Transverse colon (tissue), 4 donors: ENCODE measurements at regions not wholly inside any gene's neighbourhood (a gene's known extent, or its start where the extent isn't known, plus 50 kb on each side); places are given as distances from the start of the nearest gene placed in this dataset.
"Not testable (repeated sequence)": the region's sequence is repeated elsewhere in the genome, so short reads cannot be mapped to it uniquely, and the experiment has no call there.

Source experiments
- DNase-seq: peaks from one replicate; pipeline ENCODE4 v3.0.0-alpha.2; 2019
- H3K27ac ChIP-seq, 4 donors: fragments of 200-600 bp; sonication (generic); 2 replicates each; pipeline ENCODE4 v1.5.1; 2016 to 2018; ENCODE audit warnings: inconsistent platforms in 4 of 4
- H3K27me3 ChIP-seq: fragments of 200-600 bp; sonication (generic); 2 replicates; pipeline ENCODE4 v1.5.1; 2017; ENCODE audit warnings: inconsistent platforms
- H3K36me3 ChIP-seq, 4 donors: fragments of 200-600 bp; sonication (generic); 2 replicates each; pipeline ENCODE4 v1.5.1; 2017 to 2019; ENCODE audit warnings: inconsistent platforms in 4 of 4
- H3K4me1 ChIP-seq, 4 donors: fragments of 200-600 bp; sonication (generic); 2 replicates each; pipeline ENCODE4 v1.5.1; 2017 to 2020; ENCODE audit warnings: inconsistent platforms in 4 of 4
- H3K4me3 ChIP-seq, 4 donors: fragments of 200-600 bp; sonication (generic); 1 replicate in 1 of 4; 2 replicates in 3 of 4; pipeline versions ENCODE4 v1.5.1 to v1.6.1; 2017 to 2019; ENCODE audit warnings: inconsistent platforms in 4 of 4
- H3K9me3 ChIP-seq, 2 donors: fragments of 200-600 bp; sonication (generic); 2 replicates each; pipeline ENCODE4 v1.5.1; 2017 to 2019; ENCODE audit warnings: inconsistent platforms in 2 of 2
- CTCF ChIP-seq, 5 experiments: fragments of 200-600 bp in 3 of 5; fragments of 450-650 bp in 2 of 5; sonication (generic) in 3 of 5; IDR thresholded peaks; 1 replicate in 2 of 5; 2 replicates in 3 of 5; pipeline ENCODE4 v1.5.1; 2016 to 2017; ENCODE audit warnings: antibody characterized with exemption in 5 of 5, inconsistent platforms in 3 of 5, mild to moderate bottlenecking in 2 of 5, moderate library complexity in 1 of 5
- EP300 ChIP-seq: sonication (generic); formaldehyde crosslinking; IDR thresholded peaks from one replicate; pipeline ENCODE4 v1.6.1; 2017; ENCODE audit warnings: antibody characterized with exemption, low read depth
- POLR2A ChIP-seq: fragments of 450-650 bp; IDR thresholded peaks from one replicate; pipeline ENCODE4 v1.6.1; 2016; ENCODE audit warnings: antibody characterized with exemption, mild to moderate bottlenecking, moderate library complexity
- POLR2AphosphoS5 ChIP-seq, 3 donors: sonication (generic); formaldehyde crosslinking; IDR thresholded peaks; one replicate each; pipeline ENCODE4 v1.6.1; 2016; ENCODE audit warnings: antibody characterized with exemption in 3 of 3
- WGBS, 2 donors: methylation state at CpG; one replicate each; pipeline ENCODE4 v1.1.5; 2018; ENCODE audit warnings: low coverage in 1 of 2; 5-methylcytosine and 5-hydroxymethylcytosine counted together
- in situ Hi-C, 4 donors: fragments of 200-750 bp; cut with MboI; loops; one replicate each; pipeline versions ENCODE4 v1.15.0 to v1.15.1; 2017; ENCODE audit warnings: low sequenced_read_pairs in 3 of 4, low pct_ligation_motif_present in 1 of 4, low pct_unique_long_range_greater_than_20kb in 1 of 4
- intact Hi-C: fragments of 100-400 bp; cut with DNase I; formaldehyde crosslinking; loops from one replicate; pipeline ENCODE4 v1.15.1; 2023; ENCODE audit warnings: low total_unique reads

- Histone ChIP-seq H3K27me3 (no peaks in the 10 kb centered on the region), H3K36me3 (no peaks in the 10 kb centered on the region), H3K4me3 (no peak overlapping the region), H3K9me3 (no peaks in the 10 kb centered on the region), H3K27ac (no peak overlapping the region), H3K4me1 (no peaks in the 10 kb centered on the region)
- intact Hi-C loops (no loop called here), in situ Hi-C loops (no loop called here)
- TF ChIP-seq POLR2AphosphoS5 (IDR thresholded peaks at IDR 0.05) (no peak), CTCF (IDR thresholded peaks at IDR 0.05) (no peak), EP300 (no peak), POLR2A (no peak)
- DNase-seq: no peak
Measured at GRCh38 chr6:60671369-60671768, 1614.7 kb downstream of the KHDRBS2 start.

GRCh38 chr6:60670036-60670435 is 1616.0 kb downstream of the KHDRBS2 start:
- intact Hi-C loops (no loop called here), in situ Hi-C loops (no loop called here)
- H3K27me3 ChIP-seq: no peaks in the 10 kb centered on the region
- no peak overlapping the region for H3K4me3 ChIP-seq
- no peak for DNase-seq
- TF ChIP-seq POLR2AphosphoS5 (IDR thresholded peaks at IDR 0.05) (no peak), CTCF (IDR thresholded peaks at IDR 0.05) (no peak), EP300 (no peak), POLR2A (no peak)
- no peak overlapping the region for H3K27ac ChIP-seq
- H3K36me3 ChIP-seq: no peaks in the 10 kb centered on the region
- no peaks in the 10 kb centered on the region for H3K4me1 ChIP-seq
- no peaks in the 10 kb centered on the region for H3K9me3 ChIP-seq

GRCh38 chr6:60668428-60668827 is 1617.6 kb downstream of the KHDRBS2 start:
- no peaks in the 10 kb centered on the region for H3K36me3 ChIP-seq
- WGBS, 2 donors: 56 to 60% methylated on average over 1 of the region's 1 CpG
- H3K4me3 ChIP-seq: no peak overlapping the region
- intact Hi-C loops (no loop called here), in situ Hi-C loops (no loop called here)
- no peaks in the 10 kb centered on the region for H3K27me3 ChIP-seq
- H3K4me1 ChIP-seq: no peaks in the 10 kb centered on the region
- no peak overlapping the region for H3K27ac ChIP-seq
- no peaks in the 10 kb centered on the region for H3K9me3 ChIP-seq
- DNase-seq: no peak
- TF ChIP-seq EP300: no peak
- no peak for TF ChIP-seq POLR2AphosphoS5 (IDR thresholded peaks at IDR 0.05)
- no peak for TF ChIP-seq CTCF (IDR thresholded peaks at IDR 0.05)
- TF ChIP-seq POLR2A: no peak

GRCh38 chr6:60663199-60663598 is 1622.8 kb downstream of the KHDRBS2 start:
- H3K4me3 ChIP-seq, H3K4me1 ChIP-seq, H3K27me3 ChIP-seq, in situ Hi-C loops, intact Hi-C loops, H3K9me3 ChIP-seq, H3K36me3 ChIP-seq, H3K27ac ChIP-seq, DNase-seq: not testable (repeated sequence)
- 92% methylated on average over 2 of the region's 5 CpGs; no CpG with 5 or more reads in 1 of the 2 donors for WGBS, 2 donors

GRCh38 chr6:60643870-60644269 is 1642.2 kb downstream of the KHDRBS2 start:
- Histone ChIP-seq H3K4me1 (no peaks in the 10 kb centered on the region), H3K27me3 (no peaks in the 10 kb centered on the region), H3K9me3 (peaks cover 0 to 5% of the 10 kb centered on the region in 2 donors), H3K36me3 (no peaks in the 10 kb centered on the region), H3K27ac (no peak overlapping the region), H3K4me3 (no peak overlapping the region)
- intact Hi-C loops: no loop called here
- in situ Hi-C loops: no loop called here
- TF ChIP-seq EP300 (no peak), CTCF (IDR thresholded peaks at IDR 0.05) (no peak), POLR2A (no peak), POLR2AphosphoS5 (IDR thresholded peaks at IDR 0.05) (no peak)
- DNase-seq: no peak
- WGBS, 2 donors: 87% methylated on average over 1 of the region's 1 CpG; no CpG with 5 or more reads in 1 of the 2 donors

- H3K36me3 ChIP-seq, DNase-seq, H3K9me3 ChIP-seq, intact Hi-C loops, H3K4me1 ChIP-seq, H3K4me3 ChIP-seq, H3K27me3 ChIP-seq, H3K27ac ChIP-seq, in situ Hi-C loops: not testable (repeated sequence)
Measured at GRCh38 chr6:60639185-60639584, 1646.8 kb downstream of the KHDRBS2 start.
